ENCODE measurements at regions not wholly inside any gene's neighbourhood (a gene's known extent, or its start where the extent isn't known, plus 50 kb on each side); places are given as distances from the start of the nearest gene placed in this dataset.

DNA sequence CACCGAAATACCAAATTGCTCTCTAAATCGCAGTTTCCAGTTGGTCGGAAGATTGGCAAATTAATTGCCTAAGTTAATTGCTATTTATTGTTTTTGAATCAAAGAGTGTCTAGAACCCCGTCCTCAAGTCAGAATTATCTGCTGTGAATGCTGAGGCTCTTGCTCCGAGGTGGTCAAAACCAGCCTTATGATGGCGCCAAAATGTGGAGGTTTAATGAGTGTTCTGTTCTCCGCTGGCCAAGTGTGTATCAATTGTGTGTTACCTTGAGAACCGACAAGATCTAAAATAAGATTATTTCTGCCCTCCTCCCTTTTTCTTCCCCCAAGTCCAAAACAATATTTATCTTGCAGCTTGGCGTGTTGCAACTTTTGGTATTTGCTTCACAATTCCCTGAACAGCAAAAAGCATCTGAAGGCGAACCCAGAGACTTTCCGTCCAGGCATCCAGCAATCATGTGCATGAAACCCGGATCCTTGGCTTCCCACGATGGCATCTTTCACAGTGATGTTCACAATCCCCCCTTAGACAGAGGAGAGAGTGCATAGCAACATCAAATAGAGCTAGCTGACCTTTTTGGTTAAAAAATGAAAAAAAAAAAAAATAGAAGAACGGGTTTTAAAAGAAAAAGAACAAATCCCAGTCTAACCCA, 323.0 kb downstream of the MYCN start:
- POLR2A ChIA-PET = no interaction called here
- Histone ChIP-seq H3K36me3 (ENCODE audit: control insufficient read depth in 2 of 2, insufficient read depth in 1 of 2, low read length in 2 of 2) (no peaks in the 10 kb centered on the region), H3K4me3 (ENCODE audit: low read depth, low read length) (no peak overlapping the region), H3K4me1 (ENCODE audit: control insufficient read depth, insufficient read depth, low read length) (no peaks in the 10 kb centered on the region), H3K9me3 (ENCODE audit: control insufficient read depth, insufficient read depth, low read depth, low read length) (no peaks in the 10 kb centered on the region), H3K27ac (ENCODE audit: extremely low read depth, low read depth, low read length) (no peak overlapping the region)
- CTCF ChIA-PET = no interaction called here
- TF ChIP-seq, protein P1, sequence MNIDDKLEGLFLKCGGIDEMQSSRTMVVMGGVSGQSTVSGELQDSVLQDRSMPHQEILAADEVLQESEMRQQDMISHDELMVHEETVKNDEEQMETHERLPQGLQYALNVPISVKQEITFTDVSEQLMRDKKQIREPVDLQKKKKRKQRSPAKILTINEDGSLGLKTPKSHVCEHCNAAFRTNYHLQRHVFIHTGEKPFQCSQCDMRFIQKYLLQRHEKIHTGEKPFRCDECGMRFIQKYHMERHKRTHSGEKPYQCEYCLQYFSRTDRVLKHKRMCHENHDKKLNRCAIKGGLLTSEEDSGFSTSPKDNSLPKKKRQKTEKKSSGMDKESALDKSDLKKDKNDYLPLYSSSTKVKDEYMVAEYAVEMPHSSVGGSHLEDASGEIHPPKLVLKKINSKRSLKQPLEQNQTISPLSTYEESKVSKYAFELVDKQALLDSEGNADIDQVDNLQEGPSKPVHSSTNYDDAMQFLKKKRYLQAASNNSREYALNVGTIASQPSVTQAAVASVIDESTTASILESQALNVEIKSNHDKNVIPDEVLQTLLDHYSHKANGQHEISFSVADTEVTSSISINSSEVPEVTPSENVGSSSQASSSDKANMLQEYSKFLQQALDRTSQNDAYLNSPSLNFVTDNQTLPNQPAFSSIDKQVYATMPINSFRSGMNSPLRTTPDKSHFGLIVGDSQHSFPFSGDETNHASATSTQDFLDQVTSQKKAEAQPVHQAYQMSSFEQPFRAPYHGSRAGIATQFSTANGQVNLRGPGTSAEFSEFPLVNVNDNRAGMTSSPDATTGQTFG (tag by site-specific recombination; IDR thresholded peaks at IDR 0.05; ENCODE audit: borderline replicate concordance) = no peak
- TF ChIP-seq GLIS2 (tag by site-specific recombination; IDR thresholded peaks at IDR 0.05) (no peak), ZNF843 (tag by site-specific recombination; IDR thresholded peaks at IDR 0.05) (no peak), ZNF600 (tag by site-specific recombination; IDR thresholded peaks at IDR 0.05) (no peak), ZNF521 (tag by site-specific recombination; IDR thresholded peaks at IDR 0.05) (no peak), ZNF549 (tag by site-specific recombination; IDR thresholded peaks at IDR 0.05) (no peak)
- TF ChIP-seq, protein P2, sequence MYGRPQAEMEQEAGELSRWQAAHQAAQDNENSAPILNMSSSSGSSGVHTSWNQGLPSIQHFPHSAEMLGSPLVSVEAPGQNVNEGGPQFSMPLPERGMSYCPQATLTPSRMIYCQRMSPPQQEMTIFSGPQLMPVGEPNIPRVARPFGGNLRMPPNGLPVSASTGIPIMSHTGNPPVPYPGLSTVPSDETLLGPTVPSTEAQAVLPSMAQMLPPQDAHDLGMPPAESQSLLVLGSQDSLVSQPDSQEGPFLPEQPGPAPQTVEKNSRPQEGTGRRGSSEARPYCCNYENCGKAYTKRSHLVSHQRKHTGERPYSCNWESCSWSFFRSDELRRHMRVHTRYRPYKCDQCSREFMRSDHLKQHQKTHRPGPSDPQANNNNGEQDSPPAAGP (tag by site-specific recombination; IDR thresholded peaks at IDR 0.05) = no peak
- TF ChIP-seq, protein P3, sequence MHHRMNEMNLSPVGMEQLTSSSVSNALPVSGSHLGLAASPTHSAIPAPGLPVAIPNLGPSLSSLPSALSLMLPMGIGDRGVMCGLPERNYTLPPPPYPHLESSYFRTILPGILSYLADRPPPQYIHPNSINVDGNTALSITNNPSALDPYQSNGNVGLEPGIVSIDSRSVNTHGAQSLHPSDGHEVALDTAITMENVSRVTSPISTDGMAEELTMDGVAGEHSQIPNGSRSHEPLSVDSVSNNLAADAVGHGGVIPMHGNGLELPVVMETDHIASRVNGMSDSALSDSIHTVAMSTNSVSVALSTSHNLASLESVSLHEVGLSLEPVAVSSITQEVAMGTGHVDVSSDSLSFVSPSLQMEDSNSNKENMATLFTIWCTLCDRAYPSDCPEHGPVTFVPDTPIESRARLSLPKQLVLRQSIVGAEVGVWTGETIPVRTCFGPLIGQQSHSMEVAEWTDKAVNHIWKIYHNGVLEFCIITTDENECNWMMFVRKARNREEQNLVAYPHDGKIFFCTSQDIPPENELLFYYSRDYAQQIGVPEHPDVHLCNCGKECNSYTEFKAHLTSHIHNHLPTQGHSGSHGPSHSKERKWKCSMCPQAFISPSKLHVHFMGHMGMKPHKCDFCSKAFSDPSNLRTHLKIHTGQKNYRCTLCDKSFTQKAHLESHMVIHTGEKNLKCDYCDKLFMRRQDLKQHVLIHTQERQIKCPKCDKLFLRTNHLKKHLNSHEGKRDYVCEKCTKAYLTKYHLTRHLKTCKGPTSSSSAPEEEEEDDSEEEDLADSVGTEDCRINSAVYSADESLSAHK (tag by site-specific recombination; IDR thresholded peaks at IDR 0.05) = no peak

DNA sequence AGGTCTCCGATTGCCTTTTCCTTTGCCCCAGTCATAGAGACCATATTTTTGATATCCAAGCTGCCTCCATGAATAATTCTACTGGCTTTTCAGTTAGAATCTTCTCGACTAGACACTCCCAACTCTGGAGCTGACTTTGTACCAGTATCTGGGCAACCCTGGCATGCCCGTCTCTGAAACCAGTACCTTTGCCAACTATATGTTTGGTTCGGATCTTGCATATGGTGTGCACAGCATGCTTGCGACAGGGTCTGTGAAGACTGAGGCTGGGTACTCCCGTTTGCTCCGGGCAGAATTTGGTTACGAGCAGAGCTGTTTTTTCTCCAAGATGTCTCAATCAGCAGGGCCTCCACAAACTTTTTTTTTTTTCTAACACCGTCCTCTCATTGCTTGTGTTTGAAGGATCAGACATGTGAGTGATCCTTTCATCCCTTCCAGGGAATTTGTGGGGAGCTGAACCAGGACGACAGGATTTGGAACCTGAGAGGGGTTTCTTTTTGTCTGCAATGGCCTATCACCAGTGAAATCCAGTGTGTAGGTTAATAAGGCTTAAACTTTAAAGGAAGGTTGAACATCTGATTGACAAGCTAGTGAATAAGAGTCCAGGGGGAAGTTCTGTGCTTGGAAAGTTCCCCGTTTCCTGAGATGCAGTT, 322.3 kb downstream of the MYCN start:
- CTCF ChIA-PET = interaction anchor here (0.7 kb wide), 2 partner anchors 22 to 44 kb away, joined by 3 read pairs; no protein-coding TSS in a partner anchor
- TF ChIP-seq FEZF1 (tag by site-specific recombination; IDR thresholded peaks at IDR 0.05) (no peak), SP2 (tag by site-specific recombination; IDR thresholded peaks at IDR 0.05) (no peak), BCL11A (tag by site-specific recombination; IDR thresholded peaks at IDR 0.05; ENCODE audit: low read depth) (no peak), ZNF2 (tag by site-specific recombination; IDR thresholded peaks at IDR 0.05) (no peak), MEIS1 (CRISPR knock-in tag; IDR thresholded peaks at IDR 0.05; ENCODE audit: borderline replicate concordance) (no peak), ZNF571 (tag by site-specific recombination; IDR thresholded peaks at IDR 0.05) (no peak), PRDM1 (tag by site-specific recombination; IDR thresholded peaks at IDR 0.05) (no peak), MZF1 (tag by site-specific recombination; IDR thresholded peaks at IDR 0.05; ENCODE audit: borderline replicate concordance) (no peak), ZNF311 (tag by site-specific recombination; IDR thresholded peaks at IDR 0.05; ENCODE audit: borderline replicate concordance) (no peak), YY1 (tag by site-specific recombination; IDR thresholded peaks at IDR 0.05) (no peak), ZNF394 (tag by site-specific recombination; IDR thresholded peaks at IDR 0.05; ENCODE audit: borderline replicate concordance) (no peak), ZNF785 (tag by site-specific recombination; IDR thresholded peaks at IDR 0.05) (no peak), KLF1 (tag by site-specific recombination; IDR thresholded peaks at IDR 0.05) (no peak), ZNF133 (tag by site-specific recombination; IDR thresholded peaks at IDR 0.05) (no peak)
- TF ChIP-seq, protein P4, sequence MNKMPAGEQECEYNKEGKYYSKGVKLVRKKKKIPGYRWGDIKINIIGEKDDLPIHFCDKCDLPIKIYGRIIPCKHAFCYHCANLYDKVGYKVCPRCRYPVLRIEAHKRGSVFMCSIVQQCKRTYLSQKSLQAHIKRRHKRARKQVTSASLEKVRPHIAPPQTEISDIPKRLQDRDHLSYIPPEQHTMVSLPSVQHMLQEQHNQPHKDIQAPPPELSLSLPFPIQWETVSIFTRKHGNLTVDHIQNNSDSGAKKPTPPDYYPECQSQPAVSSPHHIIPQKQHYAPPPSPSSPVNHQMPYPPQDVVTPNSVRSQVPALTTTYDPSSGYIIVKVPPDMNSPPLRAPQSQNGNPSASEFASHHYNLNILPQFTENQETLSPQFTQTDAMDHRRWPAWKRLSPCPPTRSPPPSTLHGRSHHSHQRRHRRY (tag by site-specific recombination; IDR thresholded peaks at IDR 0.05) = no peak
- TF ChIP-seq, protein P5, sequence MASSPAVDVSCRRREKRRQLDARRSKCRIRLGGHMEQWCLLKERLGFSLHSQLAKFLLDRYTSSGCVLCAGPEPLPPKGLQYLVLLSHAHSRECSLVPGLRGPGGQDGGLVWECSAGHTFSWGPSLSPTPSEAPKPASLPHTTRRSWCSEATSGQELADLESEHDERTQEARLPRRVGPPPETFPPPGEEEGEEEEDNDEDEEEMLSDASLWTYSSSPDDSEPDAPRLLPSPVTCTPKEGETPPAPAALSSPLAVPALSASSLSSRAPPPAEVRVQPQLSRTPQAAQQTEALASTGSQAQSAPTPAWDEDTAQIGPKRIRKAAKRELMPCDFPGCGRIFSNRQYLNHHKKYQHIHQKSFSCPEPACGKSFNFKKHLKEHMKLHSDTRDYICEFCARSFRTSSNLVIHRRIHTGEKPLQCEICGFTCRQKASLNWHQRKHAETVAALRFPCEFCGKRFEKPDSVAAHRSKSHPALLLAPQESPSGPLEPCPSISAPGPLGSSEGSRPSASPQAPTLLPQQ (tag by site-specific recombination; IDR thresholded peaks at IDR 0.05) = no peak
- TF ChIP-seq, protein P6, sequence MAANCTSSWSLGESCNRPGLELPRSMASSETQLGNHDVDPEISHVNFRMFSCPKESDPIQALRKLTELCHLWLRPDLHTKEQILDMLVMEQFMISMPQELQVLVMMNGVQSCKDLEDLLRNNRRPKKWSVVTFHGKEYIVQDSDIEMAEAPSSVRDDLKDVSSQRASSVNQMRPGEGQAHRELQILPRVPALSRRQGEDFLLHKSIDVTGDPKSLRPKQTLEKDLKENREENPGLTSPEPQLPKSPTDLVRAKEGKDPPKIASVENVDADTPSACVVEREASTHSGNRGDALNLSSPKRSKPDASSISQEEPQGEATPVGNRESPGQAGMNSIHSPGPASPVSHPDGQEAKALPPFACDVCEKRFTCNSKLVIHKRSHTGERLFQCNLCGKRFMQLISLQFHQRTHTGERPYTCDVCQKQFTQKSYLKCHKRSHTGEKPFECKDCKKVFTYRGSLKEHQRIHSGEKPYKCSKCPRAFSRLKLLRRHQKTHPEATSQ (tag by site-specific recombination; IDR thresholded peaks at IDR 0.05) = no peak

More for the DNA sequence above, 322.3 kb downstream of the MYCN start:
- H3K4me1 ChIP-seq (ENCODE audit: control insufficient read depth, insufficient read depth, low read length) = no peaks in the 10 kb centered on the region
- H3K9me3 ChIP-seq (ENCODE audit: control insufficient read depth, insufficient read depth, low read depth, low read length) = no peaks in the 10 kb centered on the region
- POLR2A ChIA-PET = no interaction called here
- H3K4me3 ChIP-seq (ENCODE audit: low read depth, low read length) = no peak overlapping the region
- H3K27ac ChIP-seq (ENCODE audit: extremely low read depth, low read depth, low read length) = no peak overlapping the region
- no peaks in the 10 kb centered on the region for H3K36me3 ChIP-seq (ENCODE audit: control insufficient read depth in 2 of 2, insufficient read depth in 1 of 2, low read length in 2 of 2)
